Activated T-cell treated with anti-CD3 and anti-CD28 coated beads, Interleukin-2, amount 50 U/mL, for 48 hours (primary cell): ENCODE measurements at regions not wholly inside any gene's neighbourhood (a gene's known extent, or its start where the extent isn't known, plus 50 kb on each side); places are given as distances from the start of the nearest gene placed in this dataset.

ENCODE experiments used
- DNase-seq, 2 experiments: peaks; one replicate each; pipeline ENCODE4 v3.0.0-alpha.2; 2020

DNA sequence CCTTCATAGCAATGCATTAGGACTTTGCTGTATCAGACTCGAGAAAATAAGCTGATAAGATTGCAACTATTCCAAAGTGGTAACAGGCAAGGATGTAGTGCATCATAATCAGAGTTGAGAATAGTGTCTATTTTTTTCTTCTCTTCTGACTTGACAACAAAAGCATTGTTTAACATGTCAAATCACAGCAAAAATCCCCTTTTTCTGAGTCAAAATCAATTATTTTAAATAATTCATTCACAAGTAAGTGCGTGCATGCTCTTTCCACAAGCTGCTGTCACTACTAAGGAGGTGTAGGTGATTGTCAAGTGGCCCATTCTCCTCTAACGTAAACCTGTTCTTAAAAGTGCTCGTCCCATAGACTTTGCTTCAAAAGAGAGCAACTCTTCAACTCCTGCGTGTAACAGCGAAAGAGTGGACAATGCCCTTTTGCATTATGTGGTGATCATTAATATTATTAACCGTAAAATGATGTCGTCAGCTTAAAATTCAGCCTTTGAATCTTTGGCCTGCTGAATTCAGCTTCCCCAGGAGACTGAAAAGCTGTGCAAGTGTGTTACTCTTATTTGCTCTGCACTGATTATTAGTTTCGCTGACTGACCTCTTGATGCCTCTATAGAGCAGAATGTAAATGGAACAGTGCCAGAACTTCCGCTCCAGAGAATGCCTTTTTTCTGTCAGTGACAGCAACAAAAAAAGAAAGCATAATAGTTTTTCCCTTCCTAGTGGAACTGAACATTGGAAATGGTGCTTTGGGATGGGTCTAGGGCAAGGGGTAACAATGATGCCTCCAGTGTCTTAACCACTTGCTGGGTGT, 680.8 kb upstream of the SEMA6A start:
- DNase-seq = no peak

DNA sequence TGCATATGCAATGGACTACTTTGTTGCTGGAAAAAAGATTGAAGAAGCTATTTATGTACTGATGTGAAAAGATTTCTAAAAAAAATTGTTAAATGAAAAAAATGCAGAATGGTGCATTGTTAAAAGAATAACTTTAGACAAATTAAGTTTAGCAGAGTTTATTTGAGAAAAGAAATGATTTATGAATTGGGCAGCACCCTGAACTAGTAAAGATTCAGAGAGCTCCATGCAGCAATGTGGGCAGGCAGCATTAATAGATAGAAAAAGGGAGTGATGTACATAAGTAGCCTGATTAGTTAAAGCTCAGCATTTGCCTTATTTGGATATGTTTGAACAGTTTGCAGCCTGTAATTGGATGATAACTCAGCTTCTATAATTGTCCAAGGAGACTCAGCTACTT, 677.9 kb upstream of the SEMA6A start:
- no peak for DNase-seq

DNA sequence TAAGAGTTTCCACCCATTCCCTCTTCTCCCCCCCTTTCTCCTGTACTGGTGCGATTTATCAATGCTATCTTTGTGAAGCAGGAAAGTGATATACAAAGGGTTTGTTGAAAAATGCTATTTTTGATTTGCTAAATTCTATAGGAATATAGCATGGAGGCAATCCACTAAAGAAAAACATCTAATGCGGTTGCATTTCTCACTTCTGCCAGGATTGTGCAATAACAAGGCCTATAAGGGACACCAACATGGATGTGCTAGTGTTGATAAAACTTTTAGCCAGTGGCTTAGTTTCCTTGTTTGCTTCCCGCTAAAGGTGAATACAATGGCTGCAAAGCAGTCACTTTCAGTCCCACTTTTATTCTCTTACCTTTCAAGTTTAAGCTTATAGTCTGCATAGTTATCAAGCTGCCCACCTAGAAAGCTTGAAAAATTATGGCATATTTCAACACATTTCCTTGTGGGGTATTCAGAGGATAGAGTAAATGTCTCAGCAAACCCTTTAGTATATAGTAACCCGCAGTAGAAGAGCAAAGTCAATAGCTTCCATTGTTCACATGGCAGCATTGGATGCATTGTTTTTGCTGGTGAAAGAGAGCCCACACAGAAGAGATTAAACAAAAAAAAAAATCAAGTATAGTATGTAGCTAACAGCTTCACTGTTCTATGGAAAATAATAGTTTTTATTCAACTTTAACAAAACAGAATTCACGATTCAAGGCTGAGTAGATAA, 674.6 kb upstream of the SEMA6A start:
- no peak for DNase-seq

DNA sequence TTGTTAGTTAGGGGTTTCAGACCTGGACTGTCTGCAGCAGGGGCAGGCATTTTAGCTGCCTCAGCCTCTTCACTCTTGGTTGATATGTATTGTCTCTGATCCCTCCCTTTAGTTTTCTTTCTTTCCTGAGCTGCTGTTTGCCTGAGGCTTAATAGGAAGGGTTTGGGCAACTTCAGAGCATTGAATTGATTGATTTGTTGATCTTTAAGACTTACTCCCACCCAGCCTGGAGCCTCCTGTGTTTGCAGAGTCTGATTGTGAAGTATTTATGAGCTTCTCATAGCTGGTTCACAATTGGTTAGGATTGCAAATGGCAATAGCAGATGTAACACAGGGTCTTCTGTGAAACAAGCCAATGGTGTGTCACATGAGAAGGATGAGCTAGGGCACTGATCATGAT, 671.8 kb upstream of the SEMA6A start:
- DNase-seq = no peak

GRCh38 chr5:117245130-117245529, 670.5 kb upstream of the SEMA6A start:
- DNase-seq = no peak

GRCh38 chr5:117242028-117242427, 667.4 kb upstream of the SEMA6A start:
- no peak for DNase-seq

- no peak for DNase-seq
Measured at GRCh38 chr5:117236941-117237340, 662.3 kb upstream of the SEMA6A start.

DNA sequence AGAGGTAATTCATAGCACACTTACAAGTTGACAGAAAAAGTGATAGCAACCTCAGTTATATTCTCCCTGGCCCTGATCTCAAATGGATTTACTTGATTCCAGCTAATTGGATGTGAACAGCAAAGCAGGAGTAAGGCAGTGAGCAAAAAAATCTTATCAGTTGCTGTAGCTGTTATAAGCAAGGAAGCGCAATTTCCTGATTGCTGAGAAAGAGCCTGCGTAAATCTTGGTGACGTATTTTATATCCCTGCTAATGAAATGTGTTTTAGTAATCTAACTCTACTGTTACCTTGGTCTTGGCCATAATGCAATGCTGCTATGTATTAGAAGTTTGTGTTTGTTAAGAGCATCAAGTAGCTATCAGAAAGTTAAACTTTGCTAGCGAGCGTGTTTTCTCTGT, 661.2 kb upstream of the SEMA6A start:
- DNase-seq = no peak

GRCh38 chr5:117230375-117230774, 655.8 kb upstream of the SEMA6A start:
- DNase-seq = no peak

- no peak for DNase-seq
Measured at GRCh38 chr5:117220730-117221129, 646.1 kb upstream of the SEMA6A start.

DNA sequence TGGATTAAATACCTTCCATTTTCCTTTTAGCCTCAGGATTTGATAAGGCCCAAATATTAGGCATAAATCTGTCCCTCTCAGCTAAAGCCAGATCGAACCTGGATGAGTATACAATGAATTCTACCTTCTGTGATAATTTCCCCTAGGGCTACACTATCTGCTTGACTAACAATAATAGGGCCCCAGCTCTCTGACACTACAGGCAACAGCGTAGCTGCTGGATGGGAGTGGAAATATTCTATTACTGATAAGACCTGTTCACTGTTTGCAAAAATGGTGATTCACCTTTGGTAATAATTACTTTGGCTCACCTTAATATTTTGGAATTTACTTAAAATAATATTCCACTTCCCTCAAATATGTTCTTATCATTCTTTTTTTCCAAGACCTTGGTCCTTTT, 644.2 kb upstream of the SEMA6A start:
- DNase-seq = no peak

- no peak for DNase-seq
Measured at GRCh38 chr5:117212866-117213265, 638.2 kb upstream of the SEMA6A start.

GRCh38 chr5:117210796-117211195, 636.2 kb upstream of the SEMA6A start:
- DNase-seq = no peak

- no peak for DNase-seq
Measured at GRCh38 chr5:117209479-117209878, 634.9 kb upstream of the SEMA6A start.

GRCh38 chr5:117207088-117207668, 632.6 kb upstream of the SEMA6A start:
- DNase-seq = no peak

DNA sequence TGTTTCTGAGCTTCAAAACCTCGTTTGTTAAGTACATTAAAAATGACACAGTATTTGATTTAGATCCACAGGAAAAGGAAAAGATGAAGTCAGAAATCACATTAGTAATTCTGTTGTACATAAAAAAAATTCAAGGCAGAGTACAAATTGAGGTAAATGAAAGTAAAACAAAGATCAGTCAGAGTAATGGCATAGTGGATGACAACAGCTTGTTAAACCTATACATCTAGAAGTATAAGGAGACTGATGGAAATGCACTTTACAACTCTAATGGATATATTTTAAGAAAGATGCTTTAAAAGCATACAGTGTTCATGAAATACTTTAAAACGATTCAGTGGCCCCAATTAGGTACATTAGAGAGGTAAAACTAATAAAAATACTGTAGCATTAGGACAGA, 631.3 kb upstream of the SEMA6A start:
- DNase-seq = no peak

DNA sequence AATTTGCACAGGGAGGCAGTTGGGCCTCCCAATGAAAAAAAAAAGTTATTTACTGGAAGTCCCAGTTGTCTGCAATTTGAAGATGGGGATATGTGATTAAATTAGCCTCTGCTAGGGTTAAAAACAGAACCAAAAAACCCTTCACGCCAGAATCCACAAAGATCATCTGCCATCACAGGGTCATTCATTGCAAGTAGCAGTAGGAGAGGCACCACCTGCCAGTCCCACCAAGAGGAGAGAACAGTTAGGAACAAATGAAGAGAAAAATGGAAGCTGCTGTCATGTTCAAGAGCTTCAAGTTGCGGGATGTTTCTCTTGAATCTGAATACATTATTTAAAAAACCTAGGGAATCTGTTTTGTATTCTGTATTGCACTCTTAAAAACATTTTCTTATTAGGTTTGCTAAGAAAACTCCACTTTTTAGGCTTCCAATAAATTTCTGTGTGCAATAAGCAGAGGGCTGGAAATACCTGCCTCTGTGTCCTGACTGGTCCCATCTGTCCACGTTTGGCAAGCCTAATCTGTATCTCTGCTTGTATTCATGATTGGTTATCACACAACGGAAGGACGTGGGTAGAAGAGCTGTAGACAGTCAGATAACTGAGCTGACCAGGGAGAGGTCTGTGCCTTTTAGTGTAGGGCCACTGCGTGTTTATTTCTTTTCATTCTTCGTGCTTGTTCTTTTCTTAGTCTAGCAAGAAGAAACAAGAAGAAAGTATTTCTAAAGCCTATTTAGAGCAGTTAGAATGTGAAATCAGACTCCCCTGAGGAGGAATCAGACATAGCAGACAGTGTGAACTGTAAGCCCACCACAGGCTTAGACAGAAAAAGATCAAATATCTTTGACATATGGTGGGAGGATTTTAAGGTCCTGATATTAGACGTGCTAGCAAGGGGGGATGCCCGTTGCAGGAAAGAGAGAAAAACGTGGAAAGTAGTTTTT, 630.6 kb upstream of the SEMA6A start:
- no peak for DNase-seq

DNA sequence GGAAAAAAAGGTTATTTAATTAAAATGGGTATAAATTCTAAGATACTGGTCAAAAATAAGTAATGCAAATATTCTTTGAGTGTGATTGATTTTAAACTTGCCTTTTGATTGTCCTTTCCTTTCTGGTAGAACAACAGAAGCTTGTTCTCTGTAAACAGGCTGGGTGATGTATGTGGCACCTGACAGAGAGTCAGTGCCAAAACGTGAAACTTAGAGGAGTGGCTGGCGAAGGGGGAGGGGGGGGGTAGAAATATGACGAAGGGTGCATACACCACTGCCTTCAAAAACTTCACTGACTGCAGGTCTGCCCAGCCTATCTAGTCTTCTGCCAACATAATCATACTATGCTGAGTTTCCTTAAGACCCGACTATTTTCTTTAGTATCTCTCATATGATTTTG, 629.8 kb upstream of the SEMA6A start:
- no peak for DNase-seq

DNA sequence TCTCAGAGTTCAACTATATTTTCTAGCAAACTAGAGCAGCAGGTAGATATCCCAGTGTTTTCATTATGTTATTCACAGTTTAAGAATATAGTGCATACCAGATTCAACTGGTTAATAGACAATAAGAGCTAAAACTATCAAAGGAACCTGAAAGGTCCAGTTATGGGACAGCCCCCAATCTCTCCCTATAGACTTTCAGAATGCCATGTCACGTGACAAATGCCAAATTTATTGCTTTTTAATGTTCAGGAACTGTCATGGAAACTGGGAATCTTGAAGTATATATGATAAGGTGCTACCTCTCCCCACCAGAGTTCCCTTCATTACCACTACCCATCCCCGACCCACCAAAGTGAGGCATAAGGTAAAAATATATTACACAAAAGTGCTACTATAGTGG, 629.0 kb upstream of the SEMA6A start:
- DNase-seq = no peak

DNA sequence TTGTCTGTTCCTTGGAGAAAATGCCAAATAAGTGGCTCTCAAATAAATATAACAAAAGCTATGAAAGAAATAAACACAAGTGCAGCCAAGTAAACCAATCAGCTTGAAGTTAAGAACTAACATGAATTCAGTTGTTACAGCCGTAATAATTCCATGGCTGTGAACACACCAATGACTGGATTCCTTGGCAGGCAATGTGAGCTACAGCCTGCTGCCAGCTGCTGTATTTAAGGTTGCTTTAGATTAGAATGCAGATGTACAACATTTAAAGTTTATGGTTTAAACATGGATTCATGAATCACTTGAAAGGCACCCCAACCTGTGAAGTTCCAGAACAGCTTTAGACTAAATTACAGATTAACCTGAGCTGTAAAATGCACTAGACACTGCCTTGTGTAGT, 626.4 kb upstream of the SEMA6A start:
- no peak for DNase-seq

- DNase-seq = no peak
Measured at GRCh38 chr5:117195076-117195475, 620.5 kb upstream of the SEMA6A start.

DNA sequence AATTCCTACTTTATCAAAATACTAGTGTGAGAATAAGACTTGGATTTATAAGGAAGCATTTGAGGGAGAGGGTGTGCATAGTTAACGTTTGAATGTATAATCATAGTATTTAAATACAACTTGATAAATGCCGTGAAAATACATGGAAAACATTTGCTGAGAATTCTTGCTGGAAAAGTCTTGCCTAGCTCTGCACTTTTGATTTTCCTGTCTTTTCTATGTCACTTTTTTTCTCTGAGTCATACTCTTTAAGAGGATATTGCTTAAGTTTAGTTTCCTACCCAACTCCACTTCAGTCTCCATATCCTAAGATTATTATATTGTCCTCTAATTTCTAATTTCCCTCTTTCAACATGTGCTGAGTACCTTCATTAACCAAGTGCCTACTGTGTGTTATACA, 616.6 kb upstream of the SEMA6A start:
- no peak for DNase-seq

DNA sequence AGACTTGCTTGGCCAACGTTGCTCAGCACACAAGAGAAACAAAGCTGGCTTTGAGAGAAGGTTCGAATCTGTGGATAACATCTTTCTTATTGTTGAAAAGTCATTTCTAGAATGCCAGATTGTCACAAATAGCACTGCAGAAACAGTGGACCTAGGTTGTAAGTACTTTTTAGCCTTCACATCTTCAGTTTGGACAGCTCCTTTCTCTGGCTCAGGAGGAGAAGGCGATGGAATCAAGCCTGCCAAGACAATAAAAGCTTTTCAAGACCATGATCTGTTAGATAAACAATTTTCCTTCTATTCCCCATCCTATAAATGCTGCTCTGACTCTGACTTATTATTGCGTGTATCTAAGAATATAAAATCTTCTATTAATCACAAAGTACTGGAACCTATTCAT, 615.2 kb upstream of the SEMA6A start:
- no peak for DNase-seq
